IMR-90 (cell line): ENCODE measurements at regions not wholly inside any gene's neighbourhood (a gene's known extent, or its start where the extent isn't known, plus 50 kb on each side); places are given as distances from the start of the nearest gene placed in this dataset.

Experiments used
- CTCF ChIP-seq: conservative IDR thresholded peaks from 2 replicates; pipeline ENCODE4 v1.5.1; 2012; ENCODE audit warnings: mild to moderate bottlenecking, low read depth, low read length, improper control_type of control experiment
- POLR2A ChIP-seq: IDR thresholded peaks from 2 replicates; pipeline ENCODE4 v1.6.1; 2012; ENCODE audit warnings: mild to moderate bottlenecking, low read depth, low read length
- USF2 ChIP-seq: fragments of 150-350 bp; IDR thresholded peaks from 2 replicates; pipeline ENCODE4 v1.6.1; 2017; ENCODE audit warnings: mild to moderate bottlenecking, antibody characterized with exemption, low read length, low read depth

GRCh38 chr7:371779-372545, 82.0 kb downstream of the FOXL3 start:
- TF ChIP-seq POLR2A (no peak), CTCF (no peak), USF2 (no peak)
